ENCODE measurements at regions not wholly inside any gene's neighbourhood (a gene's known extent, or its start where the extent isn't known, plus 50 kb on each side); places are given as distances from the start of the nearest gene placed in this dataset.

DNA sequence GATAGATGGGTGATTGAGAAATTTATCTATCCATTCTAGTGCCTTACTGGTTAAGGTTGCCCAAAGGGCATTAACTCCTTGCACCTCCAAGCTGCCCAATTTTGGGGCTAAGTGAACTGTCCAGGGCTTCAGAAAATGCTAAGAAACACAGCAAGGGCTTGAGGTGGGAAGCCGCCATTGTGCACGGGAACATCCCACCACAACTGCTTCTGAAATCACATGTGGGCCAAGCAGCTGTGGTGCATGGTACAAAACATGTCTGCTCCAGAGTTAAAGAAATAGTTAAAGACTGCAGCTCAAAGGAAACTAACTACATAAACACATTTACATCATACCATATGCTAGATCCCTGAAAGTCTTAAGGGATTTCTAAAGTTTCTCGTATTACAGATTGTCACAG, 144.3 kb upstream of the NDST3 start:
- TF ChIP-seq, protein P1, sequence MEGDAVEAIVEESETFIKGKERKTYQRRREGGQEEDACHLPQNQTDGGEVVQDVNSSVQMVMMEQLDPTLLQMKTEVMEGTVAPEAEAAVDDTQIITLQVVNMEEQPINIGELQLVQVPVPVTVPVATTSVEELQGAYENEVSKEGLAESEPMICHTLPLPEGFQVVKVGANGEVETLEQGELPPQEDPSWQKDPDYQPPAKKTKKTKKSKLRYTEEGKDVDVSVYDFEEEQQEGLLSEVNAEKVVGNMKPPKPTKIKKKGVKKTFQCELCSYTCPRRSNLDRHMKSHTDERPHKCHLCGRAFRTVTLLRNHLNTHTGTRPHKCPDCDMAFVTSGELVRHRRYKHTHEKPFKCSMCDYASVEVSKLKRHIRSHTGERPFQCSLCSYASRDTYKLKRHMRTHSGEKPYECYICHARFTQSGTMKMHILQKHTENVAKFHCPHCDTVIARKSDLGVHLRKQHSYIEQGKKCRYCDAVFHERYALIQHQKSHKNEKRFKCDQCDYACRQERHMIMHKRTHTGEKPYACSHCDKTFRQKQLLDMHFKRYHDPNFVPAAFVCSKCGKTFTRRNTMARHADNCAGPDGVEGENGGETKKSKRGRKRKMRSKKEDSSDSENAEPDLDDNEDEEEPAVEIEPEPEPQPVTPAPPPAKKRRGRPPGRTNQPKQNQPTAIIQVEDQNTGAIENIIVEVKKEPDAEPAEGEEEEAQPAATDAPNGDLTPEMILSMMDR (IDR thresholded peaks at IDR 0.05) = no peak
- TF ChIP-seq, protein P2, sequence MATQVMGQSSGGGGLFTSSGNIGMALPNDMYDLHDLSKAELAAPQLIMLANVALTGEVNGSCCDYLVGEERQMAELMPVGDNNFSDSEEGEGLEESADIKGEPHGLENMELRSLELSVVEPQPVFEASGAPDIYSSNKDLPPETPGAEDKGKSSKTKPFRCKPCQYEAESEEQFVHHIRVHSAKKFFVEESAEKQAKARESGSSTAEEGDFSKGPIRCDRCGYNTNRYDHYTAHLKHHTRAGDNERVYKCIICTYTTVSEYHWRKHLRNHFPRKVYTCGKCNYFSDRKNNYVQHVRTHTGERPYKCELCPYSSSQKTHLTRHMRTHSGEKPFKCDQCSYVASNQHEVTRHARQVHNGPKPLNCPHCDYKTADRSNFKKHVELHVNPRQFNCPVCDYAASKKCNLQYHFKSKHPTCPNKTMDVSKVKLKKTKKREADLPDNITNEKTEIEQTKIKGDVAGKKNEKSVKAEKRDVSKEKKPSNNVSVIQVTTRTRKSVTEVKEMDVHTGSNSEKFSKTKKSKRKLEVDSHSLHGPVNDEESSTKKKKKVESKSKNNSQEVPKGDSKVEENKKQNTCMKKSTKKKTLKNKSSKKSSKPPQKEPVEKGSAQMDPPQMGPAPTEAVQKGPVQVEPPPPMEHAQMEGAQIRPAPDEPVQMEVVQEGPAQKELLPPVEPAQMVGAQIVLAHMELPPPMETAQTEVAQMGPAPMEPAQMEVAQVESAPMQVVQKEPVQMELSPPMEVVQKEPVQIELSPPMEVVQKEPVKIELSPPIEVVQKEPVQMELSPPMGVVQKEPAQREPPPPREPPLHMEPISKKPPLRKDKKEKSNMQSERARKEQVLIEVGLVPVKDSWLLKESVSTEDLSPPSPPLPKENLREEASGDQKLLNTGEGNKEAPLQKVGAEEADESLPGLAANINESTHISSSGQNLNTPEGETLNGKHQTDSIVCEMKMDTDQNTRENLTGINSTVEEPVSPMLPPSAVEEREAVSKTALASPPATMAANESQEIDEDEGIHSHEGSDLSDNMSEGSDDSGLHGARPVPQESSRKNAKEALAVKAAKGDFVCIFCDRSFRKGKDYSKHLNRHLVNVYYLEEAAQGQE (IDR thresholded peaks at IDR 0.05; ENCODE audit: insufficient read depth in 1 of 2, low read depth in 2 of 2, low read length in 1 of 2) = no peak
- TF ChIP-seq SIN3A (IDR thresholded peaks at IDR 0.05; ENCODE audit: borderline replicate concordance, insufficient read depth, low read depth, low read length) = no peak
- no peak for TF ChIP-seq POLR2AphosphoS5 (IDR thresholded peaks at IDR 0.05; ENCODE audit: low read depth, low read length)
- no peak for TF ChIP-seq TCF7L2 (IDR thresholded peaks at IDR 0.05; ENCODE audit: low read depth, low read length)
